Retina (tissue), 1 donor: ENCODE measurements at regions not wholly inside any gene's neighbourhood (a gene's known extent, or its start where the extent isn't known, plus 50 kb on each side); places are given as distances from the start of the nearest gene placed in this dataset.
A peak's percentile ranks its signal among the peaks of the same experiment; 100 is the strongest.
"Not testable (repeated sequence)": the region's sequence is repeated elsewhere in the genome, so short reads cannot be mapped to it uniquely, and the experiment has no call there.

Experiments
- DNase-seq: peaks from one replicate; pipeline ENCODE4 v3.0.0-alpha.2; 2016

DNA sequence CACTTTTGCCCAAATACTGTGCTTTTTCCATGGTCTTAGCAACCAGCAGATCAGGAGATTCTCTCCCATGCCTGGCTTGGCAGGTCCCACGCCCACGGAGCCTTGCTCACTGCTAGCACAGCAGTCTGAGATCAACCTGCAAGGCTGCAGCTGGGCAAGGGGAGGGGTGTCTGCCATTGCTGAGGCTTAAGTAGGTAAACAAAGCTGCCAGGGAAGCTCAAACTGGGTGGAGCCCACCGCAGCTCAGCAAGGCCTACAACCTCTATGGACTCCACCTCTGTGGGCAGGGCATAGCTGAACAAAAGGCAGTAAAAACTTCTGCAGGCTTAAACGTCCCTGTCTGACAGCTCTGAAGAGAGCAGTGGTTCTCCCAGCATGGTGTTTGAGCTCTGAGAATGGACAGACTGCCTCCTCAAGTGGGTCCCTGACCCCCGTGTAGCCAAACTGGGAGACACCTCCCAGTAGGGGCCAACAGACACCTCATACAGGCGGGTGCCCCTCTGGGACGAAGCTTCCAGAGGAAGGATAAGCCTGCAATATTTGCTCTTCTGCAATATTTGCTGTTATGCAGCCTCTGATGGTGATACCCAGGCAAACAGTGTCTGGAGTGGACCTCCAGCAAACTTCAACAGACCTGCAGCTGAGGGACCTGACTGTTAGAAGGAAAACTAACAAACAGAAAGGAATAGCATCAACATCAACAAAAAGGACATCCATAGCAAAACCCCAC is 132.8 kb upstream of the STARD13 start:
- DNase-seq, result not testable (repeated sequence)

DNA sequence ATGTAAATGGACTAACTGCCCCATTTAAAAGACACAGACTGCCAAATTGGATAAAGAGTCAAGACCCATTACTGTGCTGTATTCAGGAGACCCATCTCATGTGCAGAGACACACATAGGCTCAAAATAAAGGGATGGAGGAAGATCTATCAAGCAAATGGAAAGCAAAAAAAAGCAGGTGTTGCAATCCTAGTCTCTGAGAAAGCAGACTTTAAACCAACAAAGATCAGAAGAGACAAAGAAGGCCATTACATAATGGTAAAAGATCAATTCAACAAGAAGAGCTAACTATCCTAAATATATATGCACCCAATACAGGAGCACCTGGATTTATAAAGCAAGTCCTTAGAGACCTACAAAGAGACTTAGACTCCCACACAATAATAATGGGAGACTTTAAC is 134.6 kb upstream of the STARD13 start:
- DNase-seq, result not testable (repeated sequence)

DNA sequence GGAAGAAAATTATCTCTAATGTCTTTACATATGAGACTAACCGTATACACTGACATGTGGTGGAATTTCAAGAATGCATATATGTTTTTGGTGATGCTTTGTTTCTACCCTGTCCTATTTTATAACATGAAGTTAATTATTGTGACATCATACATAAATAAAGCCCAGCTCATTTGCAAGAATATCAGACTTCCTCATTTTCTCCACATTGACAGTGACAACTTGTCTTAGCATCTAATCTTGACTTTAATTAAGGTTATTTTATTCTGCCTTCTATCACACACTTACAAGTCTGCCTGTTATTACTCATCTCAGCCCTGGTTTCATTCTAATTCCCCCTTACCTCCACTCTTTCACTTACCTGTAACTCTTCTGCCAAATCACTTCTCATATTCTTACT is 140.6 kb upstream of the STARD13 start:
- DNase-seq, result no peak

DNA sequence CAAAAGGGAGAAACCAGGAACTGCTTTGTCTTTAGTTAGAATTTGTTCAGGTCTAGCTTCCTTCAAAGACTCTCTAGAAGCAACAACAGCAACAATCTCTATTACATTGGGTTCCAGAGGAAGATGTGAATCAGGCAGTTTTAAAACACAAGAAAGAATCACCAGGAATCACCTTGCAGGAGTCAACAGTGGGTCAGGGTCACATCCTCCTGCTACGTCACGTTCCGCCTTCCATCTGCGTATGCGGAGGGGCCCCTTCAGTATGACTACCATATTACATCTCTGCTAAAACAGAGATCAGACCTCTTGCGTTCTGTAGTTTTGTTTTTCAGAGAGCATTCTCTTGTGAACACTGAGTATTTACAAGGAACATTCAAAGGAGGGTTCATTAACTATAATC is 147.8 kb upstream of the STARD13 start:
- DNase-seq, result no peak

DNA sequence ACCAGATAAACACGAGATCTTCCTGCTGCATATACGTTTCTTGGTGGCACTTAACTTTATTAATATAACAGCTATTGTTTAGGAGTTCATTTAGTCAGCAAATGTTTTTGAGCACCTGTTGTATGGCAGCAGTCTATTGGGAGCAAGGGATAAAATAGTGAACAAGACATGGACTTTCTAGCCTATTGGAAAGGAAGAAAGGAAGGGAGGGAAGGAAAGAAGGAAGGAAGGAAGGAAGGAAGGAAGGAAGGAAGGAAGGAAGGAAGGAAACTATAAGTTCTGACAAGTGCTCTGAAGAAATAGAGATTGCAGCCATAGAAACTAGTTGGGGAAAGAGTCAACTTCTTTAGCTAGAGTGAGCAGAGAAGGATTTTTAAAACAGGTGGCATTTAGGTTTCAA is 149.1 kb upstream of the STARD13 start:
- DNase-seq, result no peak

DNA sequence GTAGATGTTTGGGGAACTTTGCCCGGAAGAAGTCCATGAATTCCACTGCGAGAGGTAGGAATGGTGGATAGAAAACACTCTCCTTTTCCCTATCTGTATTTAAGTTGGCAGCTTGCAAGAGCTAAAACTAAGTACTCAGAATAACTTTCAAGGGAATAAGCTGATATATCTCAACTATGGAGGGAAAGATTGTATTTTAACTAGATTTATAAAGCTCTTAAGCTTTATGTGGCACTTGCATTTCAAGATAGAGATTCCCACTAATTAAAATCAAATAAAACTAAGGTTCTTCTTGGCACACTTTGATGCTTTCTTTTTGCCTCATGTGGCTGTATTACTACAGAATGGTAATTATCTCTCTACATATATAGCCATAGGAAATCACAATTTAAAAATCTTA is 149.7 kb upstream of the STARD13 start:
- DNase-seq, result no peak

DNA sequence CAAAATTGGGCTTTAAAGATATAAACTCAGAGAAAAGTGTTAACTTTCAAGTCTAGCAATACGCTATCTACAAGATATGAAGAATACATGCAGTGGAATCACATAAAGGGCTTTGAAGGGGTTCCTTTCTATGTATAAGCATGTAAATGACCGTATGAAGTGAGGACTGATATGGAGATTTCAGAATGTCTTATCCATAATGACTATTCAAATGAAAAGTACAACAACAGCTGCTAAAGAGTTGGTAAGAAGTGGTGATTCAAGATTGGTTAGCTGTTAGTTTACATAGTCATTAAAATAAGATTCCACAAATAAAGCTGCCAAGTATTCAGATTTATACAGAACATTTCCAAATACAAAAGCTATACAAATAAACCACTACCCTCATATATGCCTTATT is 153.4 kb upstream of the STARD13 start:
- DNase-seq, result no peak

DNA sequence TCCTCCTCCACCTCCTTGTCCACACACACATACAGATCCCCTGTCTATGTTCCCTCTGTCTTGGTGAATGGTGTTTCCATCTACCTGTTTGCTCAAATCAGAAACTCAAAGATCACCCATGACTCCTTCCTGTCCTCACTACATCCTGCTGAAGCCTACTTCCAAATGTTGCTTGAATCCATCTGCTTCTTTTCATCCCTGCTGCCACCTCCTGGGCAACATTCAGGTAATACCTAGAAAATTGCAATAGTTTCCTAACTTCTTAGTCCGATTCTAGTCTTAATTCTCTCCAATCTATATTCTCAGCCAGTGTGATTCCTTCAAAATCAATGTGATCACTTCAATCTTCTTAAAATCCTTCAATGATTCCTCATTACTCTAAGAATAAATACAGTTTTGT is 155.5 kb upstream of the STARD13 start:
- DNase-seq, result no peak

DNA sequence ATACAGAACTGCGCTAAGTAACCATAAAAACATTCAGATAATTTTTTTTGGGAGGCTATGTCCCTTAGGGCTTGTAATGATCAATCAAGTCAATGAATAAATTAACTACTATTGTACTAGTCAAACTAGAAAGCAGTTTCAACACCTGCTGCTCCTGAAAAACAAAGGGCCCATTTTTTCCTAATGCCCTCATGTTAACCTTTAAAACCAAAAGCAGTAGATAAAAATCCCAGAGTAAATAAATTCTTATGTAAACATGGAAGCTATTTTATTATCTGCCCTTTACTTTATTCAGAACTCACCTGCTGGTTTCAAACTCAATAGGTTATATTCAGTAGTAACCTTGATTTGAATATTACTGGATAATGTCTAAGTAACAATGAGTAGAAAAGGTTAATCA is 159.5 kb upstream of the STARD13 start:
- DNase-seq, result no peak

DNA sequence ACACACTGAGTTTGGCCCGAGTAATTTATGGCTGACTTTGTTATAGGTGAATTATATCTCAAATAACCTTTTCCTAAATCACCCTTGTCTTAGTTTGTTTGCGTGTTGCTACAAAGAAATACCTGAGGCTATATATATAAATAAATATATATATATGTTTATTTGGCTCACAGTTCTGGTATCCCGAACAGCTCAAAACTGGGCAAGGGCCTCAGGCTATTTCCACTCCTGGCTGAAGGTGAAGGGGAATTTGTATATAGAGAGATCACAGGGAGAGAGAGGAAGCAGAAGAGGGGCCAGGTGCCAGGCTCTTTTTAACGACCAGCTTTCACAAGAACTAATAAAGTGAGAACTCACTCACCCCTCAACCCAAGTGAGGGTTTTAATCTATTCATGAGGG is 159.9 kb upstream of the STARD13 start:
- DNase-seq, result no peak

DNA sequence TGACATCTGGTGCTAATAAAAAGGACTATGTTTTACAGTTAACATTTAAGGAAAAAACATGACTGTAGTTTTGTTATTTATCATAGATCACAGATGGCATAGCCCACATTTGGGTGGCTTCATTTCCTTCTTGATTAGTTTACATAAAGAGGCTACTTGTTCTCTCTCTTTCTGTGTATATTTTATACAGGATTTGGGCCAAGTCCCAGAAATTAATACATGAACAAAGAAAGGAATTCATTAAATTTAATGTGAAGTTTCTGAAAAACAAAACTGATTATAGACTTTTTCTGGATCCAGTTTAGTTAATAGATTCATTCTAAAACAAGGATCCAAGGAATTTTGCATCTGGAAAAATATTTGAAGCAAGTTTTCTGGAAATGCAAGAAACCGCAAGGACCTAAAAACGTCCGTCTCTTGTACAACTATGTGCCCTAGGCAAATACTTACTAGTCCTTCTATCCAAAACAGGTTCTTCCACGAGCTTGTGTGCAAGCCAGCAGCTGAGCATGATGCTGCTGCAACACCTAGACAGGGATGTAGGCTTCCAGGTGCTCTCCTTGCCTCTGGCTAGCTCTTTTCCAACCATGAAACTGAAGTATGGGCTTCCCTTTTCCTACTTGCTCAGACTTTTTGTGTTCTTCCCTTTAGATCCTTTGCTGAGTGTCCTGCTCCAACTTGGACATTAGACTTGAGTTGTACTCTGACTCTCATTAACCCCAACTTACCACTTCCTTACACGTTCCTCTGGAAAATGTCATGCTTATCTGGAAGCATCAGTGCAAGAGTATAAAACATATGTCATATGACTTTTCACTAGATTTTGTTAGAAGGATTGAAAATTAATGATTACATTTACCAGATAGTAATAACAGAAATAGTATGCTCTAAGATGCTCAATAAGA is 161.5 kb upstream of the STARD13 start:
- no peak for DNase-seq

DNA sequence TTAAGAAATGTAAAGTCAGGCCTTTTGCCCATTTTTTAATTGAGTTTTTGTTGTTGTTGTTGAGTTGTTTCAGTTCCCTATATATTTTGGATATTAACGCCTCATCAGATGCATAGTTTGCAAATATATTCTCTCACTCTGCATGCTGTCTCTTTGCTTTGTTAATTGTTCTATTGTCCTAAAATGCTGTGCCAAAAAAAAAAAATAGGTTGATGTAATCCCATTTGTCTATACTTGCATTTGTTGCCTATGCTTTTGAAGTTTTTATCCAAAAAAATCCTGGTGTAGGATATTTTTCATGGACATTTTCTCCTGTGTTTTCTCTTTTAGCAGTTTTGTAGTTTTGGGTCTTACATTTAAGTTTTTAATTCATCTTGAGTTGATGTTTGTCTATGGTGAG is 163.3 kb upstream of the STARD13 start:
- no peak for DNase-seq

DNA sequence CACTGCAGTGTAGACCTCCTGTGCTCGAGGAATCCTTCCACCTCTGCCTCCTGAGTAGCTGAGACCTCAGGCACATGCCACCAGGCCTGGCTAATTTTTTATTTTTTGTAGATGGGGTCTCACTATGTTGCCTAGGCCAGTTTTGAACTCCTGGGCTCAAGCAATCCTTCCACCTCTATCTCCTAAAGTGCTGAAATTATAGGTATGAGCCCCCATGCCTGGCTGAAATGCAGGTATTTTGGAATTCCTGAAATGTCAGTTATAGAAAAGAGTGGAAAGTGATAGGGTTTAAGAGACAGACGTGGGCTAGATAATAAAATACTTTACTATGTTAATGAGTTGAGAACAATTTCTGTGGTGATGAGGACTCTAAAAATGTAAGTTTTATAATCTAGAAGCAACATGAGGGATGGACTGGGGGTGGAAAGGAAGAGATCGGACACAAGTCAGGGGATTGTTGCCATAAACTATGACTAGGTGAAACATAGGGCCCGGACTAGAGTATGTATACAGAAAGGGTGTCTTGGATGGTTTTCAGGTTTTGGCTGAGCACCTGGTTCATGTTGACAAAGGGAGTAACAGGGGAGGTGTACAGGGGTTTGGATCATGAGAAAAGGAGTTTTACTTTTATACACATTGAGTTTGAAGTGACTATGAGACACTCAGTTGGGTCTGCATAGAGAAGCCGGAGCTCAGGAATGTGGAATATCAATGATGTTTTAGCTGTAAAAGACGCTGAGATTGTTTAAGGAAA is 165.6 kb upstream of the STARD13 start:
- DNase-seq, result no peak

DNA sequence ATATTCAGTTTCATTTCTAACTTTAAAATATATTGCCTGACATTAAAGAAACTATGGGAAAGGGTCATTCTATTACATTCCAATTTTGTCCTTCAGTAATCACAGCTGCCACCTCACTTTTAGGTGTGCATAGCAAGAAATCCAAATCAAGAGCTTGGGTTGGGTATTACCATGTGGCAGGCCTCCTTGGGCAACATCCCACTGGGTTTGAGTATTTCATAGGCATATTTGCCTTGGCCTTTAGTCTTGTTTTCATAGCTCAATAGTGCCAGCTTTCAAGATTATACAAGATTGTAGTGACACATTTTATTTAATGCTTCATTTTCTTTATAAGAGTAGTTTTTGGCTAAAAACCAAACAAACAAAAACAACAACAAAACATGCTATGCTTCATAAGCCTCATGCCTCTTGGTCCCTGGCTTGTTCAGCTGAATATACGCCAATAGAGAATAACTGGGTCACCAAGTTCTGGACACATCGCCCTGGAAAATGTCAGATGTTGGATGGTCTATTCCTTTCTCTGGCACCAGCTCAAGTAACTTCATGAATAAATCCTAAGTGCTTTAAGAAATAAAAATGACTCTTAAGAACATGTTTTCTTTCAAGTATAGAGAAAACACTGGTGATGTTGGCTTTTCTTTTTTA is 167.4 kb upstream of the STARD13 start:
- DNase-seq, result no peak

DNA sequence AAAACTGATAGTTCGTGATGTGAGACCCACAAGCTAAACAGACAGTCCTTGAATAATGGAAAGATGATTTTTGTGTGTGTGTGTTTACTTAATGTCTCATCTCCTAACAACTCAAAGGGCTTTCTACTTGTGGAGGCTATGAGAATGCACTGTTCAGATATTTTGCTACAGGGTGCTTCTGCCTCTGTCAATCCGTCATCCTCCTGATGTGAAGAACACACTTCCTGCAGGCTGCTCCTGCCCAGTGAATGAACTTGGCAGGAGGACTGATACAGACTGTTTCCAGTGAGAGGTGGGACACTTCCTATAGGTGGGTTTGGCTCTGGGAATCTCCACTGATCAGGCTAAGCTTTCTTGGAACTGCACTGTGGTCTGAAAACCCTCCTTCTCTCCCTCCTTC is 168.4 kb upstream of the STARD13 start:
- DNase-seq, result no peak

DNA sequence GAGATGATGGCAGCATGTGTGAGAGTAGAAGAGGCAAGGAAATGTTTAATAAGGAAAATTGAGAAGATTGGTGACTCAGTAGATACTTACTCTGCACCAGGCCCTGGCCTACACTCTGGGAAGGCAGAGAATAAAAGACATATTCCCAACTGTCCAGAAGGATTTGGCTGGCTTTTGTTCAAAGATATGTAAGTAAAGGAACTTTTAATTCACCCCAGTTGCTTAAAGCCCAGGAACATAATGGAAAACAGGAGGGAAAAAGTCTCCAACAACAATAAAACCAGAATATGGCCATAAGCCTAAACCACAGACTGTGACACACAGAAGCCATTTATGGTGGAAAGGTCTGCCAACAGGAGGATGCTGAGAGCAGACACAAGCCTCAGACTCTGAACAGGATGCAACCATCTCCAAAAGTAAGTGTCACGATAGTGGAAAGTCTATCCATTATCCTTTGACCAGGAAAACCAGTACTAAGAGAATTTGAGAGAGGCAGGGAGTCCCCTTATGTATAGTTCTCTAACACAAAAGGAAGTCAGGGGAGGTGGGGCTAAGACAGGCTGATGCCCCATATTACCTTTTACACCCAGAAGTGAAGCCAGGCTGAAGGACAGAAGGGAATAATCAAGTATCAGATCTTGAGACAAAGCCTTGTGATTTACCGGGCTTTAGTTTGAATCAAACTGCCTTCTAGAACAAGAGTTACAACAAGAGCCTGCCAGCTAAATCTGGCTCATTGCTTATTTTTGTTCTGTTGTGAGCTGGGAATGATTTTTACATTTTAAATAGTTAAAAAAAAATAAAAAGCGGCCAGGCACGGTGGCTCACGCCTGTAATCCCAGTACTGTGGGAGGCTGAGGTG is 169.5 kb upstream of the STARD13 start:
- DNase-seq, result no peak

DNA sequence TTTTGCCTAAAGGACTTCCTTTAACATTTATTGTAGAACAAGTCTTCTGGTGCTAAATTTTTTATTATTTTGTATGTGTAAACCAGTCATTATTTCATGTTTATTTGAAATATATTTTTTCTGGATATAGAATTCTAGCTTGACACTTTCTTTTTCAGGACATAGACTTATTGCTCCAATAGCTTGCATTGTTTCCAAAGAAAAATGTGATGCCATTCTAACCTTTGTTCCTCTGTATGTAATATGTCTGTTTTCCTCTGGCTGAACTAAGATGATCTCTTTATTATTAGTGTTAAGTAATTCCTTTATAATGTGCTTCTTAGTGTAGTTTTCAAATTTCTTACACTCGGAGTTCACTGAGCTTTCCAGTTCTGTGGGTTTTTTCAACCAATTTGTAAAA is 174.1 kb upstream of the STARD13 start:
- no peak for DNase-seq

DNA sequence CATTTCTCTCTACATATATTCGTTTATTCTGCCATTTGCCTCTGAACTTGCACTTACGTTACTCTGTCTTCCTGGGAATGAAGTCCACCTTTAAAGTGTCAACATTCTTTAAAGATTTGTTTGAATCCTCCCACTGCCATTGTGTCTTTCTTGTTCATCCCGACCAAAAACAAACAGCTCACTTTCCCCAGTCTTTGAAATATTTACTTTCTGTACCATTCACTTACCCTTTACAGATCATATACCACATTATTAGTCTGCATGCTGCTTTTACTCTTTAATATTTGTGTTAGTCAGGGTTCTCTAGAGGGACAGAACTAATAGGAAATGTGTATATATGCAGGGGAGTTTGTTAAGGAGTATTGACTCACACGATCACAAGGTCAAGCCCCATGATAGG is 176.6 kb upstream of the STARD13 start:
- DNase-seq, result no peak

DNA sequence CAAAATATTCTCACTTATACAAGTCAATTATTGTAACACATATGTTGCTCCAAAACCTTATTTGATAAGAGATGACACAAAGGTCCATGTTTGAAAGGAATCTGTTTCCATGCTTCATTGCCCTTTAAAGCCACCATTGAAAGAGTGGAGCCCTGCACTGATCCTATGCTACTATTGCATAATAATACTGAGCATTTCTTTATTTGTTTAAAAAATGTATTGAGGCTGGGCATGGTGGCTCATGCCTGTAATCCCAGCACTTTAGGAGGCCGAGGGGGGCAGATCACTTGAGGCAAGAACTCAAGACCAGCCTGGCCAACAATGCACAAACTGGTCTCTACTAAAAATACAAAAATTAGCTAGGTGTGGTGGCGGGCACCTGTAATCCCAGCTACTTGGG is 178.8 kb upstream of the STARD13 start:
- DNase-seq, result no peak

DNA sequence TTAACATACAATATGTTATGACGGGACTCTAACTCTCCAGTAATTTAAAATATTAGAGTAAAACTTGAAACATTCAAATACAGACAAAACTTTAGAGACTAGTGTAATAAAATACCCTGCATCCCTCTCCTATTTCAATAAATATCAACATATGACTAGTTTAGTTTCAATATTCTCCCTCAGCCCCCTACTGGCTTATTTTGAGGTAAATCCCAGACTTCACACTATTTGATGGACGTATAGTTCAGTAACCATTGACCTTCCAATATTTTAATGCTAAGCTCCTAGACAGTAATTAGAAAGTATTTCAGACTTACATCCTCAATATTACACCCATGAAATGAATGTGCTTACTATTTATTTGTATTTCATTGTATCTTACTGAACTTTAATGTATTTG is 180.7 kb upstream of the STARD13 start:
- no peak for DNase-seq

DNA sequence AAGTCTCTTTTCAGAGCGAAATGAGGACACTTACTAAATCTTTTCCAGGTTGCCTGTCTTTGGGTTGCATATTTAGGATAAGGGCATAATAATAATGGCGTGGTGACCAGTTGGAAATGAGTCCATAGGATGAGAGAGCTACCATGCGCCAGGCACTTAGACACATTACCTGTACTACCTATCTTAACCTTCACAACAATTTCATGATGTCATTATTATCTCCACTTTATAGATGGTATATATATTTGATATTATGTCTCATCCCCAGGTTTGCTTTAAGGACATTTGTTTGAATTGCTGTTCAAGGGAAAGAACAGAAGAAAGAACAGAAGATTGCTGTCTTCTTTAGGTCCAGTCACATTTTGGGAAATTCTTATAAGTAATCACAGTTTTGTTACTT is 182.0 kb upstream of the STARD13 start:
- DNase-seq, result no peak

DNA sequence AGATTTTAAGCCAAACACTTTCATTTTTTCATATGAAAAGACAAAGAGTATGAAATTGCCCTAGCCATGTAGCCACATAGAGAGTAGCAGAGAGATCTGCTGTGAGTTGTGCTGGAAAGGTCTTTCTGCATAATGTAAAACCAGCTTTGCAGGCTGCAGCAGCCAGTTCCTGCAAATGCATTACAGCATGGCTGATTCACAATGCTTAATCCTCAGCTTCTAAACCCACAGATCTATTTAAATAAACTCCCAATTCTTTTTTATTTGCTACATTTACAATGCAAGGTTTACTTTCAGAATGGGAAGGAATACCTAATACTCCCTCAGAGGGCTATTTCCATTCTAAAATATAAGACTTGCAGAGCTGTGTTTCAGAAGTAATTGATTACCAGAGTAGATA is 185.6 kb upstream of the STARD13 start:
- peak; percentile 8 for DNase-seq
